Neuronal stem cell (in vitro differentiated cells): ENCODE measurements at regions not wholly inside any gene's neighbourhood (a gene's known extent, or its start where the extent isn't known, plus 50 kb on each side); places are given as distances from the start of the nearest gene placed in this dataset.

ENCODE experiments used
- DNase-seq: peaks from one replicate; pipeline ENCODE4 v3.0.0-alpha.2; 2013; ENCODE audit warnings: low spot score
- H2AFZ ChIP-seq: one replicate; pipeline ENCODE4 v1.6.1; 2013; ENCODE audit warnings: mild to moderate bottlenecking, low read length, inconsistent platforms
- H2AK5ac ChIP-seq: 2 replicates; pipeline ENCODE4 v1.6.1; 2013; ENCODE audit warnings: low read depth, mild to moderate bottlenecking, inconsistent platforms, low read length, moderate library complexity, mixed read lengths
- H2BK120ac ChIP-seq: 2 replicates; pipeline ENCODE4 v1.6.1; 2013; ENCODE audit warnings: low read depth, mild to moderate bottlenecking, inconsistent platforms, low read length, moderate library complexity, mixed read lengths
- H2BK12ac ChIP-seq: one replicate; pipeline ENCODE4 v1.6.1; 2013; ENCODE audit warnings: low read length, inconsistent platforms
- H2BK15ac ChIP-seq: 2 replicates; pipeline ENCODE4 v1.6.1; 2013; ENCODE audit warnings: mild to moderate bottlenecking, low read length, inconsistent platforms, mixed read lengths
- H2BK5ac ChIP-seq: one replicate; pipeline ENCODE4 v1.6.1; 2013; ENCODE audit warnings: inconsistent platforms, mild to moderate bottlenecking, low read length, moderate library complexity
- H3K14ac ChIP-seq: one replicate; pipeline ENCODE4 v1.6.1; 2013; ENCODE audit warnings: low read length, inconsistent platforms
- H3K18ac ChIP-seq: 2 replicates; pipeline ENCODE4 v1.6.1; 2013; ENCODE audit warnings: low read length, inconsistent platforms
- H3K23ac ChIP-seq: 2 replicates; pipeline ENCODE4 v1.6.1; 2013; ENCODE audit warnings: low read depth, mild to moderate bottlenecking, mixed read lengths, low read length, inconsistent platforms; ENCODE audit not compliant: poor library complexity
- H3K27ac ChIP-seq: replicated peaks from 3 replicates; pipeline ENCODE4 v1.5.1; 2013; ENCODE audit warnings: low read length, inconsistent platforms
- H3K27me3 ChIP-seq, 3 experiments: 2 replicates each; pipeline ENCODE4 v1.6.1; 2013; ENCODE audit warnings: low read length in 3 of 3, mild to moderate bottlenecking in 2 of 3, inconsistent platforms in 1 of 3, low read depth in 1 of 3, mixed read lengths in 1 of 3, moderate library complexity in 1 of 3; ENCODE audit not compliant: control insufficient read depth in 3 of 3, insufficient read depth in 3 of 3
- H3K36me3 ChIP-seq, 2 donors: replicated peaks in 1 of 2; 2 replicates each; pipeline ENCODE4 v1.6.1; 2013; ENCODE audit warnings: low read length in 2 of 2; ENCODE audit not compliant: control insufficient read depth in 2 of 2, insufficient read depth in 2 of 2
- H3K4ac ChIP-seq: 2 replicates; pipeline ENCODE4 v1.6.1; 2013; ENCODE audit warnings: inconsistent platforms, mild to moderate bottlenecking, low read length, moderate library complexity
- H3K4me1 ChIP-seq, 2 donors: 1 replicate in 1 of 2; 2 replicates in 1 of 2; pipeline ENCODE4 v1.6.1; 2013; ENCODE audit warnings: low read length in 2 of 2, low read depth in 1 of 2; ENCODE audit not compliant: control insufficient read depth in 2 of 2, insufficient read depth in 1 of 2
- H3K4me2 ChIP-seq: one replicate; pipeline ENCODE4 v1.6.1; 2013; ENCODE audit warnings: mild to moderate bottlenecking, low read length, inconsistent platforms; ENCODE audit not compliant: insufficient read depth, poor library complexity, severe bottlenecking
- H3K4me3 ChIP-seq, 2 donors: 2 replicates each; pipeline ENCODE4 v1.5.1; 2013; ENCODE audit warnings: low read length in 2 of 2, mild to moderate bottlenecking in 2 of 2, inconsistent platforms in 1 of 2, moderate library complexity in 1 of 2
- H3K79me1 ChIP-seq: one replicate; pipeline ENCODE4 v1.6.1; 2013; ENCODE audit warnings: low read depth, mild to moderate bottlenecking, inconsistent platforms, low read length, moderate library complexity
- H3K9ac ChIP-seq: one replicate; pipeline ENCODE4 v1.6.1; 2013; ENCODE audit warnings: mild to moderate bottlenecking, low read depth, low read length, inconsistent platforms; ENCODE audit not compliant: poor library complexity
- H3K9me3 ChIP-seq, 2 donors: replicated peaks in 1 of 2; 2 replicates each; pipeline versions ENCODE3 to v1.6.1; 2013; ENCODE audit warnings: low read length in 2 of 2, mild to moderate bottlenecking in 2 of 2, inconsistent platforms in 1 of 2, low read depth in 1 of 2, mixed read lengths in 1 of 2, moderate library complexity in 1 of 2; ENCODE audit not compliant: control insufficient read depth in 2 of 2, insufficient read depth in 1 of 2
- H4K8ac ChIP-seq: one replicate; pipeline ENCODE4 v1.6.1; 2013; ENCODE audit warnings: low read depth, mild to moderate bottlenecking, inconsistent platforms, low read length, moderate library complexity
- H4K91ac ChIP-seq: one replicate; pipeline ENCODE4 v1.6.1; 2013; ENCODE audit warnings: low read length, low read depth, mild to moderate bottlenecking, inconsistent platforms; ENCODE audit not compliant: poor library complexity
- WGBS, 2 donors: extraction: QIAGEN DNeasy Blood & Tissue Kit; methylation state at CpG; one replicate each; pipeline ENCODE4 v1.1.7; 2013; ENCODE audit warnings: missing lambda C conversion rate in 2 of 2, mixed read lengths in 1 of 2; ENCODE audit not compliant: insufficient read length in 2 of 2, insufficient replicate concordance in 1 of 2; ENCODE audit errors: extremely low coverage in 2 of 2; 5-methylcytosine and 5-hydroxymethylcytosine counted together

GRCh38 chr12:89941436-89941835 is 232.8 kb upstream of the ATP2B1 start:
- Histone ChIP-seq H4K8ac (no peak overlapping the region), H4K91ac (no peak overlapping the region), H3K4me2 (no peak overlapping the region), H3K18ac (no peak overlapping the region), H2BK15ac (no peak overlapping the region), H3K36me3 (no peaks in the 10 kb centered on the region), H2BK5ac (no peak overlapping the region), H3K27me3 (no peaks in the 10 kb centered on the region), H2AFZ (no peak overlapping the region), H3K14ac (no peak overlapping the region), H3K9ac (no peak overlapping the region), H3K4me3 (no peak overlapping the region), H3K23ac (no peak overlapping the region), H3K4me1 (peaks cover 3 to 6% of the 10 kb centered on the region in 2 donors), H3K27ac (no peak overlapping the region), H2BK120ac (no peak overlapping the region), H3K4ac (no peak overlapping the region), H2BK12ac (no peak overlapping the region), H3K9me3 (no peaks in the 10 kb centered on the region), H2AK5ac (no peak overlapping the region), H3K79me1 (no peaks in the 10 kb centered on the region)
- WGBS, 2 donors: no CpG with 5 or more reads among the region's 2 CpGs
- no peak for DNase-seq

DNA sequence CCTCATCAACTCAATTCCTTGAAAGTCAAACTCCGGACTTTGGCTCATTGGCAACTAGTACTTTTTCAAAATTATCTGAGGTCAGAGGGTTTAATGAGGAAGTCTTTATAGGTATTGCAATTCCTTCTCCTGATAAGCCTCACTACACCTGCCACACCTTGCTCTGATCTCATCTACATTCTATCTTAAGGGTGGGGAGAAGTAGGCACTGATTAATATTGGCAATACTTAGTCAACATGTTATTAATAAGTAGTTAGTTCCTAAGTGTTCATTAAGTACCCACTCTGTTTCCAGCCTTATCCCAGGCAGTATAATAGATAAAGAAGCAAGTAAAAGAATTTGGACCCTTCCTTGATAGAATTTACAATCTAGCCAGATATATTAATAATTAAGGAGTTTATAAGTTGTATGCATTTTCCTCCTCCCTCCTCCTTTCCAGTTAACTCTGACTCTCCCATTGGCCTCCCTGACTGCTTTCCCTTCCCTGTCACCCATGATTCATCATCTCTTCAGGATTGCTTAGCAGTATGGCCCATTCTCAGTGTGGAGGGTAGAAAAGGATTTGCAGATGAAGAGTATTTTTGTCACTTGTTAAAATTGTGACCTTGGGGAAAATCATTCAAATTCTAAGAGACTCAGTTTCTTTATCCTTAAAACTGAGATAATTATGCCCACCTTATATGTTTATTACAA is 231.0 kb upstream of the ATP2B1 start:
- no CpG with 5 or more reads among the region's 1 CpG for WGBS, 2 donors

GRCh38 chr12:89936631-89937030 is 228.0 kb upstream of the ATP2B1 start:
- no peak overlapping the region for H2BK15ac ChIP-seq
- no peak overlapping the region for H3K27ac ChIP-seq
- no peak overlapping the region for H3K23ac ChIP-seq
- no peaks in the 10 kb centered on the region for H3K36me3 ChIP-seq
- H3K9ac ChIP-seq: no peak overlapping the region
- no peak overlapping the region for H2BK12ac ChIP-seq
- H2BK5ac ChIP-seq: no peak overlapping the region
- H3K4me1 ChIP-seq: peaks cover 2 to 4% of the 10 kb centered on the region in 2 donors
- no CpG with 5 or more reads among the region's 3 CpGs for WGBS, 2 donors
- no peak overlapping the region for H3K18ac ChIP-seq
- no peak overlapping the region for H2AFZ ChIP-seq
- H3K79me1 ChIP-seq: no peaks in the 10 kb centered on the region
- H3K9me3 ChIP-seq: no peaks in the 10 kb centered on the region
- H3K14ac ChIP-seq: no peak overlapping the region
- no peak overlapping the region for H4K91ac ChIP-seq
- no peak overlapping the region for H2BK120ac ChIP-seq
- H4K8ac ChIP-seq: no peak overlapping the region
- H3K4me2 ChIP-seq: no peak overlapping the region
- no peak overlapping the region for H2AK5ac ChIP-seq
- H3K27me3 ChIP-seq: no peaks in the 10 kb centered on the region
- H3K4me3 ChIP-seq: no peak overlapping the region
- no peak overlapping the region for H3K4ac ChIP-seq
- no peak for DNase-seq

More for the DNA sequence above, 231.0 kb upstream of the ATP2B1 start:
- Histone ChIP-seq H2BK5ac (no peak overlapping the region), H3K4me2 (no peak overlapping the region), H3K4ac (no peak overlapping the region), H3K79me1 (no peaks in the 10 kb centered on the region), H2AFZ (no peak overlapping the region), H3K18ac (no peak overlapping the region), H3K4me1 (peaks cover 3 to 6% of the 10 kb centered on the region in 2 donors), H2BK15ac (no peak overlapping the region), H2BK120ac (no peak overlapping the region), H4K91ac (no peak overlapping the region), H4K8ac (no peak overlapping the region), H2BK12ac (no peak overlapping the region), H3K27me3 (no peaks in the 10 kb centered on the region), H3K9me3 (no peaks in the 10 kb centered on the region), H3K9ac (no peak overlapping the region), H2AK5ac (no peak overlapping the region), H3K14ac (no peak overlapping the region), H3K36me3 (no peaks in the 10 kb centered on the region), H3K27ac (no peak overlapping the region), H3K23ac (no peak overlapping the region), H3K4me3 (no peak overlapping the region)
- no peak for DNase-seq

GRCh38 chr12:89935850-89936249 is 227.2 kb upstream of the ATP2B1 start:
- Histone ChIP-seq H3K4me3 (no peak overlapping the region), H4K8ac (no peak overlapping the region), H2BK15ac (no peak overlapping the region), H2AFZ (no peak overlapping the region), H3K14ac (no peak overlapping the region), H4K91ac (no peak overlapping the region), H3K18ac (no peak overlapping the region), H3K4me2 (no peak overlapping the region), H3K4ac (no peak overlapping the region), H3K9me3 (no peaks in the 10 kb centered on the region), H3K23ac (no peak overlapping the region), H3K27ac (no peak overlapping the region), H2BK5ac (no peak overlapping the region), H3K9ac (no peak overlapping the region), H2BK12ac (no peak overlapping the region), H2BK120ac (no peak overlapping the region), H3K79me1 (no peaks in the 10 kb centered on the region), H3K4me1 (peaks cover 2 to 4% of the 10 kb centered on the region in 2 donors), H3K36me3 (no peaks in the 10 kb centered on the region), H2AK5ac (no peak overlapping the region), H3K27me3 (no peaks in the 10 kb centered on the region)
- no CpG with 5 or more reads among the region's 6 CpGs for WGBS, 2 donors
- DNase-seq: no peak
